ENCODE measurements at regions not wholly inside any gene's neighbourhood (a gene's known extent, or its start where the extent isn't known, plus 50 kb on each side); places are given as distances from the start of the nearest gene placed in this dataset.

DNA sequence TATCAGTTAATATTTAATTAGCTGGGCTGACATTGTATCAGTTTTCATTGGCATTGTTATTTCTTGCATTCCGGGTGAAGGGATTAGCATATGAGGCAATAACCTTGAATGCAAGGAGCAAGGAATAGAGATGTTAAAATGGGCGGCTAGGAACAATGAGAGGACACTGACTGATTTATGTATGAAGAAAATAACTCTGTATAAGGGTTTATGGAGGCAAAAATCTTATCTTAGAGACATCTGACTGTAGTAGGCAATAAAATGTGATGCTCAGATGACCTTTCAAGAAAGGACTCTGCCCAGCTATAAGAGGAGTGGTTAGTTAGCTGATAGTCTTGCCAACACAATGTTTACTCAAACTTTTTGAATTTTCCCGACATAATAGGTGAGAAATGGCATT is 158.3 kb downstream of the EFHB start:
- Mint-ChIP-seq H3K4me1 (ENCODE audit: unreplicated experiment) (no peaks in the 10 kb centered on the region), H3K4me3 (ENCODE audit: unreplicated experiment) (no peak overlapping the region), H3K27ac (ENCODE audit: unreplicated experiment) (no peak overlapping the region), H3K36me3 (ENCODE audit: unreplicated experiment) (no peaks in the 10 kb centered on the region), H3K27me3 (ENCODE audit: unreplicated experiment) (peaks cover 2% of the 10 kb centered on the region), H3K9me3 (ENCODE audit: unreplicated experiment) (no peaks in the 10 kb centered on the region)
- TF ChIP-seq, protein P1, sequence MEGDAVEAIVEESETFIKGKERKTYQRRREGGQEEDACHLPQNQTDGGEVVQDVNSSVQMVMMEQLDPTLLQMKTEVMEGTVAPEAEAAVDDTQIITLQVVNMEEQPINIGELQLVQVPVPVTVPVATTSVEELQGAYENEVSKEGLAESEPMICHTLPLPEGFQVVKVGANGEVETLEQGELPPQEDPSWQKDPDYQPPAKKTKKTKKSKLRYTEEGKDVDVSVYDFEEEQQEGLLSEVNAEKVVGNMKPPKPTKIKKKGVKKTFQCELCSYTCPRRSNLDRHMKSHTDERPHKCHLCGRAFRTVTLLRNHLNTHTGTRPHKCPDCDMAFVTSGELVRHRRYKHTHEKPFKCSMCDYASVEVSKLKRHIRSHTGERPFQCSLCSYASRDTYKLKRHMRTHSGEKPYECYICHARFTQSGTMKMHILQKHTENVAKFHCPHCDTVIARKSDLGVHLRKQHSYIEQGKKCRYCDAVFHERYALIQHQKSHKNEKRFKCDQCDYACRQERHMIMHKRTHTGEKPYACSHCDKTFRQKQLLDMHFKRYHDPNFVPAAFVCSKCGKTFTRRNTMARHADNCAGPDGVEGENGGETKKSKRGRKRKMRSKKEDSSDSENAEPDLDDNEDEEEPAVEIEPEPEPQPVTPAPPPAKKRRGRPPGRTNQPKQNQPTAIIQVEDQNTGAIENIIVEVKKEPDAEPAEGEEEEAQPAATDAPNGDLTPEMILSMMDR (IDR thresholded peaks at IDR 0.05): no peak
- DNase-seq (ENCODE audit: extremely low spot score, unreplicated experiment): no peak

GRCh38 chr3:19769694-19770093 is 164.3 kb downstream of the EFHB start:
- Mint-ChIP-seq H3K36me3 (ENCODE audit: unreplicated experiment) (no peaks in the 10 kb centered on the region), H3K9me3 (ENCODE audit: unreplicated experiment) (no peaks in the 10 kb centered on the region), H3K4me3 (ENCODE audit: unreplicated experiment) (no peak overlapping the region), H3K27ac (ENCODE audit: unreplicated experiment) (no peak overlapping the region), H3K27me3 (ENCODE audit: unreplicated experiment) (no peaks in the 10 kb centered on the region), H3K4me1 (ENCODE audit: unreplicated experiment) (no peaks in the 10 kb centered on the region)
- TF ChIP-seq, protein P1 (IDR thresholded peaks at IDR 0.05): no peak
- DNase-seq (ENCODE audit: extremely low spot score, unreplicated experiment): no peak

DNA sequence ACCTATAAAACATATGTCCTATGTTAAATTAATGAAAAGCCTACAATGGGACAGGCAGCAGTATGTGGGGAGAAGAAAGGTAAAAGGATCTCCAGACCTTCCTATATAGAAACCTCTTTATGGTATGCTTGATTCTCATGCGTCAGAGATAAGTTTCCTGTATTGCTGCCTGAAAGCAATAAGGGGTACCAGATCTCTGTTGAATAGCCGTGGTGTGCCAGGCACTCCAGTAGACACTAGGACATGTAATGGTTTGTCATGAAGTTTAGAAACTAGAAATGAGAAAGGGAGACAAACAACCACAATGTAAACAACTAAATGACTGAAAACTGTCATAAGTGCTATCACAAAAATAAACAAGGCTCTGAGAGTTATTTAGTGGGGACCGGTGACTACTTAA is 168.1 kb downstream of the EFHB start:
- Mint-ChIP-seq H3K27ac (ENCODE audit: unreplicated experiment) (no peak overlapping the region), H3K36me3 (ENCODE audit: unreplicated experiment) (no peaks in the 10 kb centered on the region), H3K4me3 (ENCODE audit: unreplicated experiment) (no peak overlapping the region), H3K9me3 (ENCODE audit: unreplicated experiment) (no peaks in the 10 kb centered on the region), H3K27me3 (ENCODE audit: unreplicated experiment) (peaks cover 2% of the 10 kb centered on the region), H3K4me1 (ENCODE audit: unreplicated experiment) (no peaks in the 10 kb centered on the region)
- TF ChIP-seq, protein P1 (IDR thresholded peaks at IDR 0.05): no peak
- DNase-seq (ENCODE audit: extremely low spot score, unreplicated experiment): no peak

DNA sequence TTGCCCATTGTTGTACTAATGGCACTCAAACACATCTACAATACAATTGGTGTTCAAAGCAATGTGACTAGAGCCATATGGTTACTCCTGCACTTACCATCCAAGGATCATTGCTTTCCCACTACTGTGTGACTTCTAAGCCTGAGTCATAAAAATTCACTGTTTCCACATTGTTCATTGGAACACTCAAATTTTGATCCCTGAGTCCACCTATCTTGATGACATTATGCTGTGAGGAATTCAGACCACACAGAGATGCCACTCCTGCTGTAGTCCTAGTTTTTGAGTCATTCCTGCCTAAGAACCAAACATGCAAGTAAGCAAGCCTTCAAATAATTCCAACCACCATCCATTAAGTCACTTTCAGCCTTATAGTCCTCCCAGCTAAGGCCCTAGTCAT is 176.2 kb downstream of the EFHB start:
- TF ChIP-seq, protein P1 (IDR thresholded peaks at IDR 0.05): no peak
- Mint-ChIP-seq H3K4me1 (ENCODE audit: unreplicated experiment) (no peaks in the 10 kb centered on the region), H3K4me3 (ENCODE audit: unreplicated experiment) (no peak overlapping the region), H3K36me3 (ENCODE audit: unreplicated experiment) (no peaks in the 10 kb centered on the region), H3K27ac (ENCODE audit: unreplicated experiment) (no peak overlapping the region), H3K27me3 (ENCODE audit: unreplicated experiment) (peaks cover 2% of the 10 kb centered on the region), H3K9me3 (ENCODE audit: unreplicated experiment) (peaks cover 3% of the 10 kb centered on the region)
- DNase-seq (ENCODE audit: extremely low spot score, unreplicated experiment): no peak

- no peaks in the 10 kb centered on the region for H3K36me3 Mint-ChIP-seq (ENCODE audit: unreplicated experiment)
- H3K4me1 Mint-ChIP-seq (ENCODE audit: unreplicated experiment): no peaks in the 10 kb centered on the region
Measured at GRCh38 chr3:19749448-19750017, 184.5 kb downstream of the EFHB start.

More at GRCh38 chr3:19749448-19750017, 184.5 kb downstream of the EFHB start:
- Mint-ChIP-seq H3K27ac (ENCODE audit: unreplicated experiment) (no peak overlapping the region), H3K4me3 (ENCODE audit: unreplicated experiment) (no peak overlapping the region), H3K9me3 (ENCODE audit: unreplicated experiment) (peaks cover 3% of the 10 kb centered on the region), H3K27me3 (ENCODE audit: unreplicated experiment) (no peaks in the 10 kb centered on the region)
- TF ChIP-seq, protein P1 (IDR thresholded peaks at IDR 0.05): no peak
- DNase-seq (ENCODE audit: extremely low spot score, unreplicated experiment): no peak
